Skin of body (tissue), 1 donor: ENCODE measurements at regions not wholly inside any gene's neighbourhood (a gene's known extent, or its start where the extent isn't known, plus 50 kb on each side); places are given as distances from the start of the nearest gene placed in this dataset.
A peak's percentile ranks its signal among the peaks of the same experiment; 100 is the strongest.

Experiments
- DNase-seq: peaks from one replicate; lab custom pipeline; 2025; lab: John Stamatoyannopoulos, UW

GRCh38 chr18:5640939-5641338 is 97.1 kb upstream of the EPB41L3 start:
- no peak for DNase-seq

GRCh38 chr18:5639131-5639530 is 95.3 kb upstream of the EPB41L3 start:
- DNase-seq: no peak

- DNase-seq: no peak
Measured at GRCh38 chr18:5632041-5632440, 88.2 kb upstream of the EPB41L3 start.

- peak; percentile 51 for DNase-seq
Measured at GRCh38 chr18:5630900-5631413, 87.2 kb upstream of the EPB41L3 start.

DNA sequence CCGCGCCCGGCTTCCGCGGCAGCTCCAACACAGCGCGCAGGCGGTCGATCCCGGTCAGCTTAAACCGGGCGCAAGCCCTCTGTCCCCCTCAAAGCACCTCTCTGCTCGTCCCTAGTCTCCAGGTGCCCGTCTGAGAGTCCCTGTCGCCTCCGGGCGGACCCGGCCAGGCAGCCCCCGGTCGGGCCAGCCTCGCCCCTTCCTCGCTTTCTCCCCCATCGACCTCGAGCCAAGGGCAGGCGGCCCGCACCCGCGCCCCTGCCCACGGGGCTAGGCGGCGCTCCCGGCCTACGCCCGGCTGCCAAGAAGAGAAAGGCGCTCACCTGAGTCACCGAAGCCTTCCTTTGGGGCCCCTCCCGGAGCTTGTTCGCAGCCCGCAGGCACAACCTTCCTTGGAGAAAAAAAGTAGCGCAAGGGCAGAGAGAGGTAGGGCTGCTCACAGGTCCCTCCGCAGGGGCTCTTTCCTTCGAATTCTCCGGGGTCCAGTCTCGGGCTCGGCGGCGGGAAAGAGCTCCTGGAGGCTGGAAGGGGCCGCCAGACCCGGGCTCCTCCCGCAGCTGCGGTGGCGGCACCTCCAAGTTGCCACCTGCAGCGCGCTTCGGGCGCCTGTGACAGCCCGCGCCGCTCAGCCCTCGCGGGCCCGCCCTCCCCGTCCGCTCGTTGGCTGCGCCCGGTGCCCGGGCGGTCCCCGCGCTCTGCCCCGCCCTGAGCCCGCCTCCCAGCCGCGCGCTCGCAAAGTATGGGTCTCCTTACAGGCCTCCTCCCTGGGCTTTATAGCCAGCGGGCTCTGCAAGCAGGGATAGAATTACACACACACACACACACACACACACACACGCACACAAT is 86.5 kb upstream of the EPB41L3 start:
- peak; percentile 65 for DNase-seq

GRCh38 chr18:5628512-5629255 is 84.9 kb upstream of the EPB41L3 start:
- DNase-seq: peak; percentile 32

DNA sequence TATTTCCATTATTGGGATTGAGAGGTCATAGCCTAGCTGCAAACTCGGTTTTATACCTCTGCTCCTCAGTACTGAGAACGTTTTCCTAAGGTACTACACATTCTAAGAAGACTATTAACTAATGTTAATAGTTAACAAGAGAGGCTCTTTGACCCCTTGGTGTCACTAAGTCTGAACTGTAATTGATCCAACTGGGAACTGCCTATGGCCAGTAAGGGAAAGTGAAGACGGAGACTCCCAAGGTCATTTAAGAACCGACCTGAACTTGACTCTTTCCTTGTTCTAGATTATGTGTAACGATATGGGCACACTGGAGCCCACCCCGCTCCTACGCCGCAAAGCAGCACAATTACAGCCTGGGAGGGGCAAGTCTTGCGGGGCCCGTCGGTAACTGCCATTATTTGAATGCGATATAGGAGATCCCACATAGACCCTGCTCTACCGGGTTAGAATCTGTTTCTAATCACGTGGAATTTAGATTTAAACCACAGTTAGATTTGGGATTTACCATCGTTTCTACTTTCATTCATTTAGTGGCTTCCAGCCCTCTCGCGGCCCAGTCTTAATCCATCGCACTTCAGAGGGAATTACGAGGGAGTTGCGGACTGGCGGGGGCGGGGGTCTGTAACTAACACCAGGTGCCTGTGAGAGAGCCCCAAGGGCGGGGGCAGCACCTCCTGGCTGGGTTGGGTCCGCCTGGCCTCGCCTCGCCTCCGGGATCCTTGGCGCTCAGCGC is 84.1 kb upstream of the EPB41L3 start:
- no peak for DNase-seq

- no peak for DNase-seq
Measured at GRCh38 chr18:5626130-5626880, 82.5 kb upstream of the EPB41L3 start.

DNA sequence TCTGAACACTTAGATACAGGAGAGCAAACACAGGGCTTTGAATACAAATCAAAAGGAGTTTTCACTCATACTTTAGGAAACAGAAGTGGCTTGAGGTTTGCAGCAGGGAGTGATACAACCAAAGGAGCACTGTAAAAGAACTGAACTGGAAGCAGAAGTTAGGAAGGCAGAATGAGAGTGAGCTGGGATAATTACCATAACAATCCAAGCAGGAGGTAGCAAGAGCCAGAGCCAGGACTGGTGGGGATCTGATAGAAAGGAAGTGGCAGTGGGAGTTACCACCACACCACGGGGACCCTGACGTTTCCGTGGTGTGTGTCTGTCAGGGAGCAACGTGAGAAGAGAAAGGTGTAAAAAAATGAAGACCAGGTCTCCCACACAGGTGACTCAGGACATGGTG is 81.3 kb upstream of the EPB41L3 start:
- DNase-seq: no peak

DNA sequence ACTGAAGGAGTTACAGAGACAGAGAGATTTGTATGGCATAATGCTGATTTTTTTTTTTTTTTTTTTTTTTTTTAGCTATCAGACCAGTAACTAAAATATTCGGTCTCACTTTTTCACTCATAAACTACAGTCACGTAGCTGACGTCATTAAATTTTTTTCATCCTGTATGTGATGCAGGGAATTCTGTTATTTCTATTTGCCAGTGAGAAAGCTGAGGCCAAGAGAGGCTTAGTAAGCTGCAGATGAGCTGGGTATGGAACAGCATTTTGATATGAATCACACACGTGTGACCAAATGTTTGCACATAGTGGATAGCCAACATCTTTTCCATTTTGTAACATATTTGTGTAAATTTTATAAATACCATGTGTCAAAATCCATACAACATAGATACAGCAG is 79.1 kb upstream of the EPB41L3 start:
- DNase-seq: no peak

- no peak for DNase-seq
Measured at GRCh38 chr18:5620289-5620688, 76.5 kb upstream of the EPB41L3 start.

DNA sequence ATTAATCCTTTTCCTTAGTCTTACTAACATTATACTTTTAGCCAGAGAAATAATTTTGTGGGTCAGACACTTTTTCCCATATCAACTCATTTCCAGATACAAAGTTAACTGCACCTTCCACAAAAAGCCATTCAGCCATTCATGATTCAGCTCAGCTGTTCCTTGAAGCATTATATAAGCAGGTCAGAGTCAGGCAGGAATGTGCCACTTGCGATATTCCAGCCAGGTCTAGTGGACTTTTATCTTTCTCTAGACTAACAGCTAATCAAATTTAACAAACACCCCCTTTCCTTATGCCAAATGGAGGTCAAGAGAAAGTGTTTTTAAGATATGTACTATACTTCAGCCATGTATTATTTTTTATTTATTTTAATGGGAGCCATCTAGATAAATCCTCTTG is 75.6 kb upstream of the EPB41L3 start:
- DNase-seq: no peak

DNA sequence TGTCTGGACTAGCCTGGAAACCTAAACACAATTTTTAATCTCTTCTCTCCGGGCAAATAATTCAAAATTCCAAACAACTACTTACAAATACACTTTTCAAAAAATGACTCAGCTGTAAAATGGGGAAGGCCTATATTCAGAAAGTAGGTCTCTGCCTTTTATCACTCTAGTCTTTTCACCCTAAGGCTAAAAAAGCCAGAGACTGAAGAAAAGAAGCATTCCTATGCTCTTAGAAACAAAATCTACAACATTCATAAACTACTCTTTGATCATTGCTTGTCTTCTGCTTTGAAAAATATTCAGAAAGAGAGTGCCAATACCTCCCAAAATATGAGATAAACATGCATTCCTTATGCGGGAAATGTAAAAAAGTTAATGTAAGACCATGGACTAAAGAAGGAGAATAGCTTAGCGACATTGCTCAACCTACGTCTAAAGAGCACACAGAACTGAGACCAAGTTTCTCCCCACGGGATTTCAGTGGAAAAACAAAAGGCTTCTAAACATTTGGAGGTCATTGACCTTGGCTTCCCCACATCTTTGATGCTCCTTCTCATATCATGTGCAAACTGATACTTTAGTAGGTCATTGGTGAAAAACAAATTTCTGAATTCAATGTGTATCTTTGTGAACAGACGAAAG is 74.4 kb upstream of the EPB41L3 start:
- DNase-seq: no peak

DNA sequence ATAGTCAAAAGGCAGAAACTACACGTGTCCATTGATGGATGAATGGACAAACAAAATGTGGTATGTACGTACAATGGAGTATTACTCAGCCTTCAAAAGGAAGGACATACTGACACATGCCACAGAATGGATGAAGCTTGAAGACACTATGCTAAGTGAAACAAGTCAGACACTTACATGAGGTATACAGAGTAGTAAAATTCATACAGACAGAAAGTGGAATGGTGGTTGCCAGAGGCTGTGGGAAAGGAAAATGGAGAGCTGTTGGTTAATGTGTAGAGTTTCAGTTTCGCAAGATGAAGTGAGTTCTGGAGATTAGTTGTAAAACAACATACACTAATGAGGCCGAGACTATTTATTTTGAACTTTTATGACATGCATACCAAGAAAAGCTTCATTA is 67.4 kb upstream of the EPB41L3 start:
- no peak for DNase-seq

DNA sequence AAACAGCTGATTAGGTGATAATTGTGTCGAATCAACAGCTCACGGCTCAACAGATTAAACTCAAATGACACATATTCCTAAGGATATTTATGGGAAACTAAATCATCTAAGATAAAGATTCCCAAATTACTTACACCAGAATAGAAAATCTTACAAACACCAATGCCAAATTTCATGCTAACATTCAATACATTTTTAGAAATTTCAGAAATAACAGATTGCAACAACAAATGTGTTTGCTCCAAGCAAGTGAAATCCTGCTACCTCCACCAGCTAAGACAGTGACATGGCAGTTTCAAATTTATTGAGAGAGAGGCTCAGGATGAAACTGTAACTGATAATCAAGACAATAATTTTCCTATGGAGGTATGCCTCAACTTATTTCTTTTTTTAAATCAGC is 65.0 kb upstream of the EPB41L3 start:
- DNase-seq: no peak

- no peak for DNase-seq
Measured at GRCh38 chr18:5606951-5607350, 63.2 kb upstream of the EPB41L3 start.

DNA sequence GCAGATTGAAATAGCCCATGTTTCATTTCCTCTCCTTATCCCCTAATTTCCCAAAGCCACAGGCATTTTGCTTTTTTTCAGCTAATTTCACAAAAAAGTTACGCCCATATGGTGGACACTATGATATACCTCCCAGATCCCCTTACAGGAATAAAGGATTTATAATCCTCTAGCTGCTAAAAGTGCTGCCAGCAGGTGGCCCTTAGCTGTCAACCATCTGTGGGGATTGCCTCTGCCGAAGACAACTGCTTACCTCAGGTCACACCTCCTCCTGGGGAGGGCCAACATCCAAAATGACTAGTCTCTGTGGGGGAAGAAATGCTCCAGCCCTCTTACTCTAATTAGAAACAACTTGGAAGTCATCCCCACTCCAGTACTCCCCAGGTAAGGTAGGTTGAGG is 61.0 kb upstream of the EPB41L3 start:
- no peak for DNase-seq

DNA sequence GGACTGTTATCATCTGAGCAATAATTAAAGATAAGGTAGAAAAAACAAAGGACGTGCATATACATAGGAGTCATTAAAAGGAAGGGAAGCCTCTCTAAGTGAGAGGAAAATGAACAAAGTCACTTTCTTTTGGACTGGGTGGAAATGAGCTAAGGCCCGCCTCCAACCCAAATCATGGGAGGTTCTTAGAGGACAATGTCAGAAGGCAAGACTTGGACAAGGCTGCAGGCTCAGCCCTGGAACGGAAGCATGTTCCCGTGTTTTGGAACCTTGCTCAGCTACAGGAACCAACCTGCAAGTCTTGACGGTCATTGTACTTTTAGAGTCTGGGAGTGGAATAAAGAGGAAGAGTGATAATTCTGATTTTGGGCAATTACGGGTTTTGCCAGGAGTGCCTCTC is 59.4 kb upstream of the EPB41L3 start:
- DNase-seq: no peak

GRCh38 chr18:5601188-5601624 is 57.4 kb upstream of the EPB41L3 start:
- no peak for DNase-seq

- DNase-seq: no peak
Measured at GRCh38 chr18:5600378-5601071, 56.7 kb upstream of the EPB41L3 start.
